SK-N-MC (cell line): ENCODE measurements at regions not wholly inside any gene's neighbourhood (a gene's known extent, or its start where the extent isn't known, plus 50 kb on each side); places are given as distances from the start of the nearest gene placed in this dataset.

Source experiments
- EZH2 ChIP-seq: fragments of 200-600 bp; sonication (generic); IDR thresholded peaks from one replicate; pipeline ENCODE4 v1.6.1; 2017; ENCODE audit warnings: antibody characterized with exemption
- POLR2AphosphoS5 ChIP-seq: IDR thresholded peaks from 2 replicates; pipeline ENCODE4 v1.6.1; 2012; ENCODE audit warnings: mild to moderate bottlenecking, low read depth, low read length, borderline replicate concordance

- TF ChIP-seq POLR2AphosphoS5 (no peak), EZH2 (no peak)
Observed at GRCh38 chr18:60691061-60691460, 318.5 kb upstream of the MC4R start.
